Osteoblast (primary cell): ENCODE measurements at regions not wholly inside any gene's neighbourhood (a gene's known extent, or its start where the extent isn't known, plus 50 kb on each side); places are given as distances from the start of the nearest gene placed in this dataset.

Source experiments
- DNase-seq: peaks from one replicate; pipeline ENCODE4 v3.0.0; 2011; ENCODE audit warnings: low spot score, mixed read lengths; ENCODE audit not compliant: insufficient read length; ENCODE audit errors: missing footprints
- H2AFZ ChIP-seq: 2 replicates; pipeline ENCODE4 v1.6.0; 2011; ENCODE audit warnings: mild to moderate bottlenecking, low read length
- H3K27ac ChIP-seq: 2 replicates; pipeline ENCODE4 v1.5.1; 2011; ENCODE audit warnings: mild to moderate bottlenecking, low read depth, low read length, moderate library complexity
- H3K27me3 ChIP-seq: 2 replicates; pipeline ENCODE4 v1.6.0; 2012; ENCODE audit warnings: mild to moderate bottlenecking, control low read depth, inconsistent platforms, low read length, moderate library complexity; ENCODE audit not compliant: insufficient read depth
- H3K36me3 ChIP-seq: 2 replicates; pipeline ENCODE4 v1.5.1; 2011; ENCODE audit warnings: mild to moderate bottlenecking, low read length, control low read depth, moderate library complexity; ENCODE audit not compliant: insufficient read depth
- H3K4me1 ChIP-seq: 2 replicates; pipeline ENCODE4 v1.5.1; 2011; ENCODE audit warnings: mild to moderate bottlenecking, low read length, control low read depth, moderate library complexity; ENCODE audit not compliant: insufficient read depth
- H3K4me2 ChIP-seq: 2 replicates; pipeline ENCODE4 v1.6.0; 2011; ENCODE audit warnings: mild to moderate bottlenecking, low read length; ENCODE audit not compliant: insufficient read depth
- H3K4me3 ChIP-seq: fragments of 200-600 bp; sonication (generic); 3 replicates; pipeline ENCODE4 v1.5.1; 2012; ENCODE audit warnings: mild to moderate bottlenecking, low read length, inconsistent platforms; ENCODE audit not compliant: insufficient read depth
- H3K79me2 ChIP-seq: 2 replicates; pipeline ENCODE4 v1.6.0; 2012; ENCODE audit warnings: mild to moderate bottlenecking, low read length, control low read depth, inconsistent platforms; ENCODE audit not compliant: insufficient read depth
- H3K9me3 ChIP-seq: 2 replicates; pipeline ENCODE4 v1.5.1; 2011; ENCODE audit warnings: low read depth, low read length, control low read depth
- H4K20me1 ChIP-seq: 2 replicates; pipeline ENCODE4 v1.6.0; 2012; ENCODE audit warnings: mild to moderate bottlenecking, low read length, control low read depth; ENCODE audit not compliant: insufficient read depth
- TF ChIP-seq, protein P1 (sequence below): IDR thresholded peaks from 2 replicates; pipeline ENCODE4 v1.5.1; 2011; ENCODE audit warnings: mild to moderate bottlenecking, low read depth, low read length, moderate library complexity; ENCODE audit errors: extremely low read depth

DNA sequence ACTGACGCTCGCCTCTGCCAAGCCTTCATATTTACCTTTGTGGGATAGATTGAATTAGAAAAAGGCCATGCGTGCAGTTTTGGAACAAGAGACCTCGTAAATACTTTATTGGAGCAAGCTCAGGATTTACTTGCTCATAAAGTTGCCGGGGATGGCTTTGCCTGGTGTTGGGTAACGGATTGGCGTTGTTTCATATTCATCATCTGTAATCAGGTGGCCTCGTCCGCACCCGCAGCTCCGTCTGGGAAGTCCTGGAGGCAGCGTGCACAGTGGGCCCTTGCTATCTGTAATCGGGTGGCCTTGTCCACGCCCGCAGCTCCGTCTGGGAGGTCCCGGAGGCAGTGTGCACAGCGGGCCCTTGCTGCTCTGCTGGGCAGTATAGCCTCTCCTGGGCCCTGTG, 1209.3 kb downstream of the BRD1 start:
- Histone ChIP-seq H3K27ac (no peak overlapping the region), H3K9me3 (no peaks in the 10 kb centered on the region), H3K36me3 (no peaks in the 10 kb centered on the region), H3K27me3 (no peaks in the 10 kb centered on the region), H4K20me1 (no peaks in the 10 kb centered on the region), H3K4me1 (no peaks in the 10 kb centered on the region), H2AFZ (no peak overlapping the region), H3K79me2 (no peaks in the 10 kb centered on the region), H3K4me2 (no peak overlapping the region), H3K4me3 (no peak overlapping the region)
- no peak for DNase-seq
- TF ChIP-seq, protein P1, sequence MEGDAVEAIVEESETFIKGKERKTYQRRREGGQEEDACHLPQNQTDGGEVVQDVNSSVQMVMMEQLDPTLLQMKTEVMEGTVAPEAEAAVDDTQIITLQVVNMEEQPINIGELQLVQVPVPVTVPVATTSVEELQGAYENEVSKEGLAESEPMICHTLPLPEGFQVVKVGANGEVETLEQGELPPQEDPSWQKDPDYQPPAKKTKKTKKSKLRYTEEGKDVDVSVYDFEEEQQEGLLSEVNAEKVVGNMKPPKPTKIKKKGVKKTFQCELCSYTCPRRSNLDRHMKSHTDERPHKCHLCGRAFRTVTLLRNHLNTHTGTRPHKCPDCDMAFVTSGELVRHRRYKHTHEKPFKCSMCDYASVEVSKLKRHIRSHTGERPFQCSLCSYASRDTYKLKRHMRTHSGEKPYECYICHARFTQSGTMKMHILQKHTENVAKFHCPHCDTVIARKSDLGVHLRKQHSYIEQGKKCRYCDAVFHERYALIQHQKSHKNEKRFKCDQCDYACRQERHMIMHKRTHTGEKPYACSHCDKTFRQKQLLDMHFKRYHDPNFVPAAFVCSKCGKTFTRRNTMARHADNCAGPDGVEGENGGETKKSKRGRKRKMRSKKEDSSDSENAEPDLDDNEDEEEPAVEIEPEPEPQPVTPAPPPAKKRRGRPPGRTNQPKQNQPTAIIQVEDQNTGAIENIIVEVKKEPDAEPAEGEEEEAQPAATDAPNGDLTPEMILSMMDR = no peak

DNA sequence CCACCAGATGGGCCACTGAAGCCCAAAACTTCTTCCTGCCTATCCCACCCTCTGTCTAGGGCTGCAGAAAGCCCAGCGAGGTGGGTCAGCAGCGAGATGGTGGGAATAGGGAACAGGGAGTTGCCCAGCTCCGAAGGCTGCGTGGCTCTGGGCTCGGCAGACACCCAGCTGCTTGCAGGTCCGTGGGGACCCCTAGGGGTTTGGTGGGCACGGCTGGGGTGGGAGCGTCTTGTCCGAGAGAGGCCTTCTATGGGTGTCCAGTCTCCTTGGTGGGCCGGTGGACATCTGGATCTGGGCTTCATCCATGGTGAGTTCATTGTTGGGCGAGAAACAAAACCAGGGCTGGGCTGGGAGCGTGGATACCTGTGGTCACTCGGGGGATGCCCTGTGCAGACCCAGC, 1211.0 kb downstream of the BRD1 start:
- H3K27ac ChIP-seq = no peak overlapping the region
- H3K4me1 ChIP-seq = no peaks in the 10 kb centered on the region
- no peak overlapping the region for H3K4me3 ChIP-seq
- H3K79me2 ChIP-seq = no peaks in the 10 kb centered on the region
- no peaks in the 10 kb centered on the region for H3K27me3 ChIP-seq
- H3K36me3 ChIP-seq = no peaks in the 10 kb centered on the region
- no peaks in the 10 kb centered on the region for H3K9me3 ChIP-seq
- H3K4me2 ChIP-seq = no peak overlapping the region
- H2AFZ ChIP-seq = no peak overlapping the region
- H4K20me1 ChIP-seq = no peaks in the 10 kb centered on the region
- TF ChIP-seq, protein P1 = no peak
- no peak for DNase-seq

- DNase-seq = no peak
- no peaks in the 10 kb centered on the region for H3K9me3 ChIP-seq
- no peaks in the 10 kb centered on the region for H3K27me3 ChIP-seq
- H4K20me1 ChIP-seq = no peaks in the 10 kb centered on the region
- TF ChIP-seq, protein P1 = no peak
- no peaks in the 10 kb centered on the region for H3K4me1 ChIP-seq
- H2AFZ ChIP-seq = no peak overlapping the region
- no peak overlapping the region for H3K27ac ChIP-seq
- no peaks in the 10 kb centered on the region for H3K79me2 ChIP-seq
- no peak overlapping the region for H3K4me2 ChIP-seq
- H3K4me3 ChIP-seq = no peak overlapping the region
- H3K36me3 ChIP-seq = no peaks in the 10 kb centered on the region
Observed at GRCh38 chr22:48615171-48616008, 1212.3 kb downstream of the BRD1 start.

- Histone ChIP-seq H3K4me2 (no peak overlapping the region), H3K27ac (no peak overlapping the region), H3K36me3 (no peaks in the 10 kb centered on the region), H2AFZ (no peak overlapping the region), H4K20me1 (no peaks in the 10 kb centered on the region), H3K27me3 (no peaks in the 10 kb centered on the region), H3K4me1 (no peaks in the 10 kb centered on the region), H3K79me2 (no peaks in the 10 kb centered on the region), H3K4me3 (no peak overlapping the region), H3K9me3 (no peaks in the 10 kb centered on the region)
- TF ChIP-seq, protein P1 = no peak
- DNase-seq = no peak
Observed at GRCh38 chr22:48613566-48614200, 1214.0 kb downstream of the BRD1 start.
